ENCODE measurements at regions not wholly inside any gene's neighbourhood (a gene's known extent, or its start where the extent isn't known, plus 50 kb on each side); places are given as distances from the start of the nearest gene placed in this dataset.
A peak's percentile ranks its signal among the peaks of the same experiment; 100 is the strongest.

DNA sequence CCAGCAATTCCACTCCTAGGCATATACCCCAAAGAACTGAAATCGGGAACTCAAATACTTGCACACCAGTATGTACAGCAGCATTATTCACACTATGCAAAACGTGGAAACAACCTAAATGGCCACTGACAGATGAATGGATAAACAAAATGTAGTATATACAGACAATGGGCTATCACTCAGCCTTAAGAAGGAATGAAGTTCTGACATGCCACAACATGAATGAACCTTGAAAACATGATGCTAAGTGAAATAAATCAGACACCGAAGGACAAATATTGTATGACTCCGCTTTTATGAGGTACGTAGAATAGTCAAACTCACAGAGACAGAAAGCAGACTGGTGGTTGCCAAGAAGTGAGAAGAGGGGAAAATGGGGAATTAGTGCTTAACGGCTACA is 59.1 kb upstream of the CCN6 start:
- H3K27ac Mint-ChIP-seq (ENCODE audit: unreplicated experiment) = no peak overlapping the region
- DNase-seq = no peak
- H3K4me3 Mint-ChIP-seq (ENCODE audit: unreplicated experiment) = no peak overlapping the region
- no peaks in the 10 kb centered on the region for H3K9me3 Mint-ChIP-seq (ENCODE audit: unreplicated experiment)
- no peaks in the 10 kb centered on the region for H3K36me3 Mint-ChIP-seq (ENCODE audit: unreplicated experiment)
- TF ChIP-seq, protein P1, sequence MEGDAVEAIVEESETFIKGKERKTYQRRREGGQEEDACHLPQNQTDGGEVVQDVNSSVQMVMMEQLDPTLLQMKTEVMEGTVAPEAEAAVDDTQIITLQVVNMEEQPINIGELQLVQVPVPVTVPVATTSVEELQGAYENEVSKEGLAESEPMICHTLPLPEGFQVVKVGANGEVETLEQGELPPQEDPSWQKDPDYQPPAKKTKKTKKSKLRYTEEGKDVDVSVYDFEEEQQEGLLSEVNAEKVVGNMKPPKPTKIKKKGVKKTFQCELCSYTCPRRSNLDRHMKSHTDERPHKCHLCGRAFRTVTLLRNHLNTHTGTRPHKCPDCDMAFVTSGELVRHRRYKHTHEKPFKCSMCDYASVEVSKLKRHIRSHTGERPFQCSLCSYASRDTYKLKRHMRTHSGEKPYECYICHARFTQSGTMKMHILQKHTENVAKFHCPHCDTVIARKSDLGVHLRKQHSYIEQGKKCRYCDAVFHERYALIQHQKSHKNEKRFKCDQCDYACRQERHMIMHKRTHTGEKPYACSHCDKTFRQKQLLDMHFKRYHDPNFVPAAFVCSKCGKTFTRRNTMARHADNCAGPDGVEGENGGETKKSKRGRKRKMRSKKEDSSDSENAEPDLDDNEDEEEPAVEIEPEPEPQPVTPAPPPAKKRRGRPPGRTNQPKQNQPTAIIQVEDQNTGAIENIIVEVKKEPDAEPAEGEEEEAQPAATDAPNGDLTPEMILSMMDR (IDR thresholded peaks at IDR 0.05; ENCODE audit: partially characterized antibody, unreplicated experiment) = no peak
- H3K27me3 Mint-ChIP-seq (ENCODE audit: unreplicated experiment) = peaks cover 4% of the 10 kb centered on the region
- H3K4me1 Mint-ChIP-seq (ENCODE audit: low read depth, unreplicated experiment) = peaks cover 30% of the 10 kb centered on the region

DNA sequence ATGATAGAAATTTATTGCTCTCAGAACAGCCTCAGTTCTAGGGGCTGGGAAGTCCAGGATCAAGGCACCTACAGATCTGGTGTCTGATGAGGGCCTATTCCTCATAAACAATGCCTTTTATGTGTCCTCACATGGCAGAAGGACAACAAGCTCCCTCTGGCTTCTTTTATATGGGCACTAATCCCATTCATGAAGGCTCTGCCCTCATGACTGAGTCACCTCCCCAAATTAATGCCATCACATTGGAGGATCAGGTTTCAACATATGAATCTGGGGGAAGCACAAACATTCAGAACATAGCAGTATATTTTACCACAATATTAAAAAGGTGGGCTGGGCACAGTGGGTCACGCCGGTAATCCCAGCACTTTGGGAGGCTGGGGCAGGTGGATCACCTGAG is 58.5 kb upstream of the CCN6 start:
- H3K9me3 Mint-ChIP-seq (ENCODE audit: unreplicated experiment) = no peaks in the 10 kb centered on the region
- no peaks in the 10 kb centered on the region for H3K36me3 Mint-ChIP-seq (ENCODE audit: unreplicated experiment)
- peaks cover 4% of the 10 kb centered on the region for H3K27me3 Mint-ChIP-seq (ENCODE audit: unreplicated experiment)
- peaks cover 30% of the 10 kb centered on the region for H3K4me1 Mint-ChIP-seq (ENCODE audit: low read depth, unreplicated experiment)
- DNase-seq = no peak
- no peak overlapping the region for H3K4me3 Mint-ChIP-seq (ENCODE audit: unreplicated experiment)
- TF ChIP-seq, protein P1 (IDR thresholded peaks at IDR 0.05; ENCODE audit: partially characterized antibody, unreplicated experiment) = no peak
- H3K27ac Mint-ChIP-seq (ENCODE audit: unreplicated experiment) = no peak overlapping the region

DNA sequence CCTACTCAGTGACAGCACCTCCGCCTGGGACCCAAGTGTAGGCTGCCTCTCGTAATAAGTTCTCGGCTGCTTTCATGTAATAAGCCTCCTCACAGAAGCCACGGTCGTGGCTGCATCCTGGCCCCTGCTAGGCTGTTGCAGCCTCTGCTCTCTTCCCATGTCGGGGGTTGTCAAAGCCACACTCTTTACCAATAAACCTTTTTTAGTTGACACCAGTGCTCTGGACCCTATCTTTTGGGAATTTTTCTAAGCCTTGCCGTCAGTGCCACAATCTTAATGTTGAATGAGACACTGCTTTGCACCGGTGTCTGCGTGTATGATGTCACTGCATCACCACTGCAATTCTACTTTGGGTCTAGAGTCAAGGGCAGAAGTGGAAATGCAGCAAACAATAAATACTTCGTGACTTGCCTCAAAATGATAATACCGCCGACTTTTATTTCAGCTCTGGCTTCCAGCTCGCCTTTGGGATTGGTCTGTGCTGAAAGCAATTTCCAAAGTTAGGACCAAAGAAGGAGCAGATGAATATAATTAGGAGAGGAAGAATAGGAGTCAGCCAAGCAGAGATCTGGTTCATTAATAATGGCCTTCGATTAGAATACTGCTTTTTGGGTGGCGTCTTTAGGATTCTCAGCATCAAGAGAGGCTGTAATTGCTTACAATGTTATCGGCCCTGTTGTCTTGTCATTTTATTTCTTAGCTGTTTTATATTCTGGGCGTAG is 57.6 kb upstream of the CCN6 start:
- TF ChIP-seq, protein P1 (IDR thresholded peaks at IDR 0.05; ENCODE audit: partially characterized antibody, unreplicated experiment) = no peak
- Mint-ChIP-seq H3K4me3 (ENCODE audit: unreplicated experiment) (peak overlapping the region; percentile 28), H3K27me3 (ENCODE audit: unreplicated experiment) (peaks cover 4% of the 10 kb centered on the region), H3K27ac (ENCODE audit: unreplicated experiment) (no peak overlapping the region), H3K4me1 (ENCODE audit: low read depth, unreplicated experiment) (peaks cover 30% of the 10 kb centered on the region), H3K36me3 (ENCODE audit: unreplicated experiment) (no peaks in the 10 kb centered on the region), H3K9me3 (ENCODE audit: unreplicated experiment) (no peaks in the 10 kb centered on the region)
- no peak for DNase-seq

DNA sequence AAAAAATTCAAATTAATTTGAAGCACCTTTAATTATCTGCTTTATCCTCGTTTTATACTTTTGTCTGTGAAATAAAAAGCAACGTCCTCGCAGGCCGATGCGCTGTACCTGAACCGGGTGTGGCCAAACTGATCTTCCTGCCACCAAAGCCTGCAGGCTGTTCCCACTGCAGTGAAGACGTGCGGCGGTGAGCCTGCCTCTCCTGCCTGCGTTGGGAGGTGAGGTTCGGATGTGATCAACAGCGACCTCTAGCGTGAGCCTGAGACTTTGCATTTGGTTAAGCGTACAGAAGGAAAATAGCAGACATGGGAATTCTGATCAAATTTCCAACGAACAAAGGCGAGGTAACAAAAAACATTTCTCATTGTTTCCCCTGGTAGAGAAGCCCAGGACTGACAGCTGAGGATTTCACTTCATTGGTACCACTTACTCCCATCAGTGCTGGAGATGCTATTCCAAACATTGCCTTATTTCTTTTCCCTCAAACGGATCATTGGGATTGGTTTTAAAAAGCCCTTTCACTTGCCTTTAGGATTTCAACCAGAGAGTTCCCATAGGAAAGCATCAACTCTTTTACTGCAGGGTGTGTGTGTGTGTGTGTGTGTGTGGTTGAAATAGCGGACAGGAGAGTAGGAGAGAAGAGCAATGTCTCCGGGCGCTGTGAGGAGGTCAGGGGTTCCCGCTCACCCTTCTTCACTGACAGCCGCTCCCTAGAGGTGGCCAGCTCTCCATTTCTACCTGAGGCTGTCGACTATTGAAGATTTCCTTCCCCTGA is 56.6 kb upstream of the CCN6 start:
- Mint-ChIP-seq H3K4me3 (ENCODE audit: unreplicated experiment) (peak overlapping the region; percentile 71), H3K27me3 (ENCODE audit: unreplicated experiment) (peaks cover 4% of the 10 kb centered on the region), H3K4me1 (ENCODE audit: low read depth, unreplicated experiment) (peaks cover 30% of the 10 kb centered on the region), H3K27ac (ENCODE audit: unreplicated experiment) (peak overlapping the region; percentile 60), H3K9me3 (ENCODE audit: unreplicated experiment) (no peaks in the 10 kb centered on the region), H3K36me3 (ENCODE audit: unreplicated experiment) (no peaks in the 10 kb centered on the region)
- peak; percentile 84 for DNase-seq
- TF ChIP-seq, protein P1 (IDR thresholded peaks at IDR 0.05; ENCODE audit: partially characterized antibody, unreplicated experiment) = peak; percentile 96

DNA sequence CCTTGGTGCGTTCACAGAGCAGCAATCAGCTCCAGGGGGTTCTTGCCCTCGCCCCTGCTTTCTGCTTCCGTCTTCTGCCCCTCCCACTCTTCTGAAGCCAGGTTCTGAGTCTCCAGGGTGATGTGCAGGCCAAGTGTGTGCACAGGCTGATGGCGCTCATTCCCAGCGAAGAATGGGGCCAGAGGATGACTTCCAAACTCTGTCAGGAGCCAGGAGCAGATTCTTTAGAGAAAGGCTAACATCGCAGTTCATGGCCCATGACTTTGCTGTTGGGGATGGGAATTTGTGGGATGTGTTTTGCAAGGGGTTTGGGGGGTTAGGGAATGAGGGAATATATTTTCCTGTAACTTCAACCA is 56.1 kb upstream of the CCN6 start:
- DNase-seq = no peak

More for the DNA sequence above, 56.1 kb upstream of the CCN6 start:
- Mint-ChIP-seq H3K9me3 (ENCODE audit: unreplicated experiment) (no peaks in the 10 kb centered on the region), H3K36me3 (ENCODE audit: unreplicated experiment) (no peaks in the 10 kb centered on the region), H3K4me3 (ENCODE audit: unreplicated experiment) (peak overlapping the region; percentile 39), H3K27me3 (ENCODE audit: unreplicated experiment) (peaks cover 4% of the 10 kb centered on the region), H3K4me1 (ENCODE audit: low read depth, unreplicated experiment) (peaks cover 30% of the 10 kb centered on the region), H3K27ac (ENCODE audit: unreplicated experiment) (peak overlapping the region; percentile 60)
- TF ChIP-seq, protein P1 (IDR thresholded peaks at IDR 0.05; ENCODE audit: partially characterized antibody, unreplicated experiment) = no peak
